Osteoblast (primary cell): ENCODE measurements at regions not wholly inside any gene's neighbourhood (a gene's known extent, or its start where the extent isn't known, plus 50 kb on each side); places are given as distances from the start of the nearest gene placed in this dataset.
"Not testable (repeated sequence)": the region's sequence is repeated elsewhere in the genome, so short reads cannot be mapped to it uniquely, and the experiment has no call there.

Experiments used
- DNase-seq: peaks from one replicate; pipeline ENCODE4 v3.0.0; 2011; ENCODE audit warnings: low spot score, mixed read lengths; ENCODE audit not compliant: insufficient read length; ENCODE audit errors: missing footprints
- H2AFZ ChIP-seq: 2 replicates; pipeline ENCODE4 v1.6.0; 2011; ENCODE audit warnings: mild to moderate bottlenecking, low read length
- H3K27ac ChIP-seq: 2 replicates; pipeline ENCODE4 v1.5.1; 2011; ENCODE audit warnings: mild to moderate bottlenecking, low read depth, low read length, moderate library complexity
- H3K27me3 ChIP-seq: 2 replicates; pipeline ENCODE4 v1.6.0; 2012; ENCODE audit warnings: mild to moderate bottlenecking, control low read depth, inconsistent platforms, low read length, moderate library complexity; ENCODE audit not compliant: insufficient read depth
- H3K36me3 ChIP-seq: 2 replicates; pipeline ENCODE4 v1.5.1; 2011; ENCODE audit warnings: mild to moderate bottlenecking, low read length, control low read depth, moderate library complexity; ENCODE audit not compliant: insufficient read depth
- H3K4me1 ChIP-seq: 2 replicates; pipeline ENCODE4 v1.5.1; 2011; ENCODE audit warnings: mild to moderate bottlenecking, low read length, control low read depth, moderate library complexity; ENCODE audit not compliant: insufficient read depth
- H3K4me2 ChIP-seq: 2 replicates; pipeline ENCODE4 v1.6.0; 2011; ENCODE audit warnings: mild to moderate bottlenecking, low read length; ENCODE audit not compliant: insufficient read depth
- H3K4me3 ChIP-seq: fragments of 200-600 bp; sonication (generic); 3 replicates; pipeline ENCODE4 v1.5.1; 2012; ENCODE audit warnings: mild to moderate bottlenecking, low read length, inconsistent platforms; ENCODE audit not compliant: insufficient read depth
- H3K79me2 ChIP-seq: 2 replicates; pipeline ENCODE4 v1.6.0; 2012; ENCODE audit warnings: mild to moderate bottlenecking, low read length, control low read depth, inconsistent platforms; ENCODE audit not compliant: insufficient read depth
- H3K9me3 ChIP-seq: 2 replicates; pipeline ENCODE4 v1.5.1; 2011; ENCODE audit warnings: low read depth, low read length, control low read depth
- H4K20me1 ChIP-seq: 2 replicates; pipeline ENCODE4 v1.6.0; 2012; ENCODE audit warnings: mild to moderate bottlenecking, low read length, control low read depth; ENCODE audit not compliant: insufficient read depth
- TF ChIP-seq, protein P1 (sequence below): IDR thresholded peaks from 2 replicates; pipeline ENCODE4 v1.5.1; 2011; ENCODE audit warnings: mild to moderate bottlenecking, low read depth, low read length, moderate library complexity; ENCODE audit errors: extremely low read depth

DNA sequence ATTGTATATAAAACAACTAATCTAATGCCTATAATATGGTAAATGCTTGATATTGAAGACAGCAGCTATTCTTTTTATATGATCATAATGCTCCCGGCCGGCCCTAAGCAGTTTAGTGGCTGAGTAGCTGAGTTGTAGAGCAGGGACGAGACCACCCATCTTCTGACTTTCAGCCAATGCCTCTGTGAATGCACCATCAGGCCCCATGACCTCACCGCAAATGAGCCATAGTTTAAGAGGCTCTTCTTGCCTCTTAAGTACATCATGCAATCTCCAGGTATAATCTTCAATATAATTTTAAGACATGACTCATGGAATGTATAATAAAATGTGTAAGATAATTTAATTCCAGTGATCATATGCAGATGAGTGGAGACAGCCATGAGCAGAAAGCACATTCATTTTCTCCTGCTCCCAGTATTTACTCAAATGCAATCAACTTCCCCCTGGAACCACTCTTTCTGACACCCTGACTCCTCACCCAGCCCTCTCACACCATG lies 78.9 kb upstream of the SNX9 start:
- Histone ChIP-seq H3K27ac (no peak overlapping the region), H2AFZ (no peak overlapping the region), H3K4me2 (no peak overlapping the region), H4K20me1 (no peaks in the 10 kb centered on the region), H3K79me2 (no peaks in the 10 kb centered on the region), H3K4me3 (no peak overlapping the region), H3K9me3 (no peaks in the 10 kb centered on the region), H3K27me3 (peaks cover 4% of the 10 kb centered on the region), H3K36me3 (no peaks in the 10 kb centered on the region), H3K4me1 (no peaks in the 10 kb centered on the region)
- no peak for DNase-seq
- TF ChIP-seq, protein P1, sequence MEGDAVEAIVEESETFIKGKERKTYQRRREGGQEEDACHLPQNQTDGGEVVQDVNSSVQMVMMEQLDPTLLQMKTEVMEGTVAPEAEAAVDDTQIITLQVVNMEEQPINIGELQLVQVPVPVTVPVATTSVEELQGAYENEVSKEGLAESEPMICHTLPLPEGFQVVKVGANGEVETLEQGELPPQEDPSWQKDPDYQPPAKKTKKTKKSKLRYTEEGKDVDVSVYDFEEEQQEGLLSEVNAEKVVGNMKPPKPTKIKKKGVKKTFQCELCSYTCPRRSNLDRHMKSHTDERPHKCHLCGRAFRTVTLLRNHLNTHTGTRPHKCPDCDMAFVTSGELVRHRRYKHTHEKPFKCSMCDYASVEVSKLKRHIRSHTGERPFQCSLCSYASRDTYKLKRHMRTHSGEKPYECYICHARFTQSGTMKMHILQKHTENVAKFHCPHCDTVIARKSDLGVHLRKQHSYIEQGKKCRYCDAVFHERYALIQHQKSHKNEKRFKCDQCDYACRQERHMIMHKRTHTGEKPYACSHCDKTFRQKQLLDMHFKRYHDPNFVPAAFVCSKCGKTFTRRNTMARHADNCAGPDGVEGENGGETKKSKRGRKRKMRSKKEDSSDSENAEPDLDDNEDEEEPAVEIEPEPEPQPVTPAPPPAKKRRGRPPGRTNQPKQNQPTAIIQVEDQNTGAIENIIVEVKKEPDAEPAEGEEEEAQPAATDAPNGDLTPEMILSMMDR = no peak

DNA sequence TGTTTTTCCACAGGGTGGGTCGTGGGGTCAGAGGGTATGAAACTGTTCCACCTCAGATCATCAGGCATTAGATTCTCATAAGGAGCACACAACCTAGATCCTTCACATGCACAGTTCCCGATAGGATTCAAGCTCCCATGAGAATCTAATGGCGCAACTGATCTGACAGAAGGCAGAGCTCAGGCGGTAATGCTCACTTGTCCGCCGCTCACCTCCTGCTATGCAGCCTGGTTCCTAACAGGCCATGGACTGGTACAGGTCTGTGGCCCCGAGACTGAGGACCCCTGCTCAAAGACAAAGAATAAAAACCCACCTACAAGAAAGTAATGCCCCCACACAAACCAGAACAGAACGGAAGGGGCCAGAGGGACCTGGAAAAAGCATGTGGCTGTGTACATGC lies 76.1 kb upstream of the SNX9 start:
- H3K36me3 ChIP-seq = no peaks in the 10 kb centered on the region
- no peak overlapping the region for H2AFZ ChIP-seq
- H3K4me1 ChIP-seq = no peaks in the 10 kb centered on the region
- no peaks in the 10 kb centered on the region for H3K9me3 ChIP-seq
- H3K4me3 ChIP-seq = no peak overlapping the region
- H3K27ac ChIP-seq = no peak overlapping the region
- no peaks in the 10 kb centered on the region for H3K79me2 ChIP-seq
- no peaks in the 10 kb centered on the region for H4K20me1 ChIP-seq
- TF ChIP-seq, protein P1 = no peak
- no peak overlapping the region for H3K4me2 ChIP-seq
- peaks cover 4% of the 10 kb centered on the region for H3K27me3 ChIP-seq
- DNase-seq = no peak

DNA sequence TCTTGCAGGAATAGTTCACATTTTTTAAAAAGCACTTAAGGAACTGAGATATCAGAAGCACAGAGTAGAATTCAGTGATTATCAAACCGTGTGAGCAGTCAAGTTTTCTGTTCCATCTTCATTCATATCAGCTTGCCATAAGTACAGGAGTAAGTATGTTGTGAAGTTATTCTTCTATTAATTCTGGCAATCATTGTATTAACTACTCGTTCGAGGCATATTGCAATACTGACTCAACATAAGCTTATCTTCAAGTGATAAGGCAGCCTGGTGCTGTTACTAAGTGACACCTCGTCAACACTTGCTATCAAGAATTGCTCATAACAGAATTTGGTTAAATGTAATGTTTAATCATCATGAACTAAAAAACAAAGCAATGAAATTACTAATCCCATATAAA lies 75.7 kb upstream of the SNX9 start:
- Histone ChIP-seq H4K20me1 (no peaks in the 10 kb centered on the region), H3K79me2 (no peaks in the 10 kb centered on the region), H3K27ac (no peak overlapping the region), H2AFZ (no peak overlapping the region), H3K9me3 (no peaks in the 10 kb centered on the region), H3K4me1 (no peaks in the 10 kb centered on the region), H3K4me3 (no peak overlapping the region), H3K27me3 (peaks cover 4% of the 10 kb centered on the region), H3K36me3 (no peaks in the 10 kb centered on the region), H3K4me2 (no peak overlapping the region)
- TF ChIP-seq, protein P1 = no peak
- no peak for DNase-seq

DNA sequence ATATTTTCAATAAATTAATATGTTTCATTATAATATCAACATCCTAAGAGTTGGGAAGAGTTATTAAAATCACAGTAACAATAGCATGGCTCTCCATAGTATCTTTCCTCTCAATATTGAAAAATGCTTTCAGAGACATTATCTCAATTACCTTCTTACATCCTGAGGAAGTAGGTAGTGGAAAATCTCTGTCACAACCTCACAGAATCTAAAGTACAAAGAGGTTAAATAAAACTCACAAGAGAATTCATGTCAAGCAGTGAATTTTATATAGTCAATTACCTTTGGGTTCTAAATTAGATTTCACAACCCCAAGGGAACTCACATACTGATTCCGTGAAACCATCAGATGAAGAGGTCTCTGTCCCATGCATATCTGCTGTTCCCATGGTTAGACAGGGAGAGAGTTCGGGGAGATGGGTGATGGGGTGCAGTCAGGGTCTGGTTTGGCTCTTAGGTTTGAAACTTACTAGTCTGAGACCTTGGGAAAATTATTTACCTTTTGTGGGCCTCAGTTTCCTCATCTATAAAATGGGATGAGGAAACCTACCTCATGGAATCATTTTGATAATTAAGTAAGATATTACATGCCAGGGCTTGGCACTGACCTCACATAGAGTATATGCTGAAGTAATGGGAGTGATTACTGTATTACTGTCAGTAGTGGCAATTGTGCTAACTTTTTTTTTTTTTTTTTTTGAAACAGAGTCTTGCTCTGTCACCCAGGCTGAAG lies 74.0 kb upstream of the SNX9 start:
- Histone ChIP-seq H3K27me3 (peaks cover 6% of the 10 kb centered on the region), H4K20me1 (no peaks in the 10 kb centered on the region), H3K9me3 (no peaks in the 10 kb centered on the region), H3K4me1 (no peaks in the 10 kb centered on the region), H3K4me3 (no peak overlapping the region), H3K79me2 (no peaks in the 10 kb centered on the region), H3K36me3 (no peaks in the 10 kb centered on the region), H3K4me2 (no peak overlapping the region), H2AFZ (no peak overlapping the region), H3K27ac (no peak overlapping the region)
- DNase-seq = no peak
- TF ChIP-seq, protein P1 = no peak

DNA sequence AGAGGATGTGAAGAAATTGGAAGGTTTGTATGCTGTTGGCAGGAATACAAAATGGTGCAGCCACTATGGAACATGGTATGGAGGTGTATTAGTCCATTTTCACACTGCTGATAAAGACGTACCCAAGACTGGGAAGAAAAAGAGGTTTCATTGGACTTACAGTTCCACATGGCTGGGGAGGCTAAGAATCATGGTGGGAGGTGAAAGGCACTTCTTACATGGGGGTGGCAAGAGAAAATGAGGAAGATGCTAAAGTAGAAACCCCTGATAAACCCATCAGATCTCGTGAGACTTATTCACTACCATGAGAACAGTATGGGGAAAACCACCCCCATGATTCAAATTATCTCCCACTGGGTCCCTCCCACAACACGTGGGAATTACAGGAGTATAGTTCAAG lies 72.1 kb upstream of the SNX9 start:
- not testable (repeated sequence) for H3K9me3 ChIP-seq, H3K4me2 ChIP-seq, H3K79me2 ChIP-seq, H4K20me1 ChIP-seq, H3K4me3 ChIP-seq, H2AFZ ChIP-seq, H3K36me3 ChIP-seq, DNase-seq, H3K27me3 ChIP-seq, H3K4me1 ChIP-seq, H3K27ac ChIP-seq
